B cell (primary cell): ENCODE measurements at regions not wholly inside any gene's neighbourhood (a gene's known extent, or its start where the extent isn't known, plus 50 kb on each side); places are given as distances from the start of the nearest gene placed in this dataset.

Experiments
- ATAC-seq: fragments of 200-7000 bp; cut with Tn5 transposase; one replicate; pipeline ENCODE4 v1.10.0; 2021; ENCODE audit warnings: low read depth, mild to moderate bottlenecking, moderate number of reproducible peaks, moderate library complexity
- CTCF ChIA-PET: fragments of 350-600 bp; sonication (Branson Sonifier 250); formaldehyde crosslinking; loops from one replicate; lab custom pipeline; 2021; ENCODE audit warnings: antibody characterized with exemption, inconsistent platforms; lab: Charles Lee
- POLR2A ChIA-PET: fragments of 350-600 bp; sonication (Branson Sonifier 250); formaldehyde crosslinking; loops from one replicate; lab custom pipeline; 2021; ENCODE audit warnings: antibody characterized with exemption; lab: Charles Lee
- DNase-seq: peaks from one replicate; pipeline ENCODE4 v3.0.0; 2013
- H2AFZ ChIP-seq: 2 replicates; pipeline ENCODE4 v1.6.1; 2012; ENCODE audit warnings: mild to moderate bottlenecking, low read depth, low read length; ENCODE audit not compliant: insufficient read depth, poor library complexity, severe bottlenecking
- H3K27ac ChIP-seq, 2 donors: 1 replicate in 1 of 2; 2 replicates in 1 of 2; pipeline ENCODE4 v1.5.1; 2012 to 2013; ENCODE audit warnings: low read length in 2 of 2, mild to moderate bottlenecking in 2 of 2, moderate library complexity in 1 of 2
- H3K27me3 ChIP-seq, 4 experiments: fragments of 200-600 bp in 1 of 4; sonication (generic) in 1 of 4; replicated peaks in 1 of 4; 1 replicate in 2 of 4; 2 replicates in 2 of 4; pipeline versions ENCODE4 v1.6.1 to v1.7.0; 2013 to 2016; ENCODE audit warnings: low read length in 3 of 4, mild to moderate bottlenecking in 2 of 4, mixed read lengths in 1 of 4, moderate library complexity in 1 of 4; ENCODE audit not compliant: insufficient read depth in 4 of 4, control insufficient read depth in 3 of 4; ENCODE audit errors: control extremely low read depth in 1 of 4
- H3K36me3 ChIP-seq, 2 experiments: replicated peaks in 1 of 2; 1 replicate in 1 of 2; 2 replicates in 1 of 2; pipeline versions ENCODE4 v1.6.1 to v1.7.1; 2013; ENCODE audit warnings: low read length in 1 of 2; ENCODE audit not compliant: insufficient read depth in 2 of 2, control insufficient read depth in 1 of 2; ENCODE audit errors: control extremely low read depth in 1 of 2, extremely low read depth in 1 of 2
- H3K4me1 ChIP-seq, 2 donors: fragments of 200-600 bp in 1 of 2; sonication (generic) in 1 of 2; 1 replicate in 1 of 2; 2 replicates in 1 of 2; pipeline versions ENCODE4 v1.5.1 to v1.6.1; 2013 to 2017; ENCODE audit warnings: low read length in 2 of 2; ENCODE audit not compliant: control insufficient read depth in 2 of 2, insufficient read depth in 2 of 2
- H3K4me2 ChIP-seq: replicated peaks from 2 replicates; pipeline ENCODE3; 2012; ENCODE audit warnings: mild to moderate bottlenecking, low read depth, low read length; ENCODE audit not compliant: poor library complexity, severe bottlenecking
- H3K4me3 ChIP-seq, 5 experiments: fragments of 200-600 bp in 1 of 5; sonication (generic) in 1 of 5; 1 replicate in 3 of 5; 2 replicates in 2 of 5; pipeline versions ENCODE4 v1.5.1 to v1.7.0; 2011 to 2016; ENCODE audit warnings: low read length in 4 of 5, mild to moderate bottlenecking in 4 of 5, low read depth in 2 of 5, control low read depth in 1 of 5, moderate library complexity in 1 of 5; ENCODE audit not compliant: insufficient read depth in 1 of 5; ENCODE audit errors: control extremely low read depth in 1 of 5, extremely low read depth in 1 of 5
- H3K79me2 ChIP-seq: fragments of 200-600 bp; sonication (generic); one replicate; pipeline ENCODE4 v1.6.0; 2016; ENCODE audit warnings: low read length; ENCODE audit not compliant: control insufficient read depth, insufficient read depth
- H3K9ac ChIP-seq: fragments of 200-600 bp; sonication (generic); 2 replicates; pipeline ENCODE4 v1.6.1; 2017; ENCODE audit warnings: mild to moderate bottlenecking, low read length, moderate library complexity
- H3K9me3 ChIP-seq, 3 donors: one replicate each; pipeline versions ENCODE4 v1.6.1 to v1.7.1; 2013; ENCODE audit warnings: low read length in 2 of 3; ENCODE audit not compliant: control insufficient read depth in 2 of 3, insufficient read depth in 1 of 3; ENCODE audit errors: control extremely low read depth in 1 of 3
- H4K20me1 ChIP-seq: 2 replicates; pipeline ENCODE4 v1.6.0; 2012; ENCODE audit warnings: mild to moderate bottlenecking, low read length; ENCODE audit not compliant: insufficient read depth, control insufficient read depth, poor library complexity, severe bottlenecking
- H3K27ac Mint-ChIP-seq: one replicate; pipeline ENCODE4 v1.8.0; 2021; ENCODE audit warnings: mixed read lengths
- H3K27me3 Mint-ChIP-seq: one replicate; pipeline ENCODE4 v1.8.0; 2021; ENCODE audit warnings: mixed read lengths
- H3K4me1 Mint-ChIP-seq: one replicate; pipeline ENCODE4 v1.8.0; 2021; ENCODE audit warnings: mixed read lengths
- H3K4me3 Mint-ChIP-seq: one replicate; pipeline ENCODE4 v1.8.0; 2021; ENCODE audit warnings: mixed read lengths
- H3K9me3 Mint-ChIP-seq: one replicate; pipeline ENCODE4 v1.8.0; 2022; ENCODE audit warnings: mixed read lengths; ENCODE audit not compliant: insufficient read depth
- CTCF ChIP-seq: fragments of 200-600 bp; IDR thresholded peaks from one replicate; pipeline ENCODE4 v1.8.0; 2022; ENCODE audit warnings: antibody characterized with exemption, mild to moderate bottlenecking
- EZH2 ChIP-seq: IDR thresholded peaks from 2 replicates; pipeline ENCODE4 v1.6.1; 2012; ENCODE audit warnings: borderline replicate concordance, low read depth, mild to moderate bottlenecking, moderate library complexity, low read length; ENCODE audit not compliant: insufficient read depth, poor library complexity, severe bottlenecking
- WGBS: methylation state at CpG from one replicate; pipeline ENCODE4 v1.1.5; 2013; ENCODE audit warnings: missing lambda C conversion rate; ENCODE audit not compliant: insufficient coverage; 5-methylcytosine and 5-hydroxymethylcytosine counted together
- intact Hi-C: fragments of 100-400 bp; cut with micrococcal nuclease; formaldehyde crosslinking; loops from one replicate; pipeline ENCODE4 v1.10.0; 2022

- Mint-ChIP-seq H3K27ac (no peak overlapping the region), H3K4me3 (no peak overlapping the region), H3K27me3 (no peaks in the 10 kb centered on the region), H3K4me1 (no peaks in the 10 kb centered on the region), H3K9me3 (no peaks in the 10 kb centered on the region)
- Histone ChIP-seq H3K4me3 (no peak overlapping the region), H3K9me3 (peaks cover 0 to 2% (median 0%) of the 10 kb centered on the region in 3 donors), H3K79me2 (no peaks in the 10 kb centered on the region), H3K9ac (no peak overlapping the region), H3K27ac (no peak overlapping the region), H3K4me1 (no peaks in the 10 kb centered on the region), H4K20me1 (no peaks in the 10 kb centered on the region), H3K36me3 (no peaks in the 10 kb centered on the region), H3K4me2 (no peak overlapping the region), H3K27me3 (no peaks in the 10 kb centered on the region), H2AFZ (no peak overlapping the region)
- ChIA-PET POLR2A (no interaction called here), CTCF (interaction anchor here (0.8 kb wide), 1 partner anchor 14 kb away, joined by 3 read pairs; no protein-coding TSS in a partner anchor)
- TF ChIP-seq EZH2 (no peak), CTCF (no peak)
- ATAC-seq = no peak
- intact Hi-C loops = no loop called here
- DNase-seq = no peak
Observed at GRCh38 chr1:79325705-79326104, 319.2 kb upstream of the ADGRL4 start.

- Mint-ChIP-seq H3K9me3 (no peaks in the 10 kb centered on the region), H3K4me3 (no peak overlapping the region), H3K27ac (no peak overlapping the region), H3K27me3 (no peaks in the 10 kb centered on the region), H3K4me1 (no peaks in the 10 kb centered on the region)
- Histone ChIP-seq H3K9me3 (peaks cover 0 to 2% (median 0%) of the 10 kb centered on the region in 3 donors), H3K9ac (no peak overlapping the region), H3K4me2 (no peak overlapping the region), H3K4me1 (no peaks in the 10 kb centered on the region), H3K27ac (no peak overlapping the region), H3K79me2 (no peaks in the 10 kb centered on the region), H3K4me3 (no peak overlapping the region), H3K36me3 (no peaks in the 10 kb centered on the region), H2AFZ (no peak overlapping the region), H3K27me3 (no peaks in the 10 kb centered on the region), H4K20me1 (no peaks in the 10 kb centered on the region)
- DNase-seq (no peak), ATAC-seq (no peak)
- intact Hi-C loops = no loop called here
- ChIA-PET POLR2A (no interaction called here), CTCF (interaction anchor here (0.8 kb wide), 1 partner anchor 13 kb away, joined by 3 read pairs; no protein-coding TSS in a partner anchor)
- no CpG with 5 or more reads among the region's 2 CpGs for WGBS
- TF ChIP-seq EZH2 (no peak), CTCF (no peak)
Observed at GRCh38 chr1:79325126-79325525, 318.6 kb upstream of the ADGRL4 start.
